Mesendoderm (in vitro differentiated cells): ENCODE measurements at regions not wholly inside any gene's neighbourhood (a gene's known extent, or its start where the extent isn't known, plus 50 kb on each side); places are given as distances from the start of the nearest gene placed in this dataset.
A peak's percentile ranks its signal among the peaks of the same experiment; 100 is the strongest.

ENCODE experiments used
- DNase-seq: peaks from one replicate; pipeline ENCODE4 v3.0.0; 2013
- H2AK5ac ChIP-seq: 2 replicates; pipeline ENCODE4 v1.6.1; 2013; ENCODE audit warnings: low read length, inconsistent platforms
- H2BK120ac ChIP-seq: 2 replicates; pipeline ENCODE4 v1.6.1; 2013; ENCODE audit warnings: low read depth, mild to moderate bottlenecking, low read length, moderate library complexity, mixed read lengths
- H2BK15ac ChIP-seq: replicated peaks from 2 replicates; pipeline ENCODE4 v1.6.1; 2013; ENCODE audit warnings: low read depth, mild to moderate bottlenecking, moderate library complexity
- H2BK5ac ChIP-seq: 2 replicates; pipeline ENCODE4 v1.6.1; 2013; ENCODE audit warnings: low read length, inconsistent platforms
- H3K18ac ChIP-seq: 2 replicates; pipeline ENCODE4 v1.6.1; 2013; ENCODE audit warnings: mild to moderate bottlenecking, low read length, mixed read lengths
- H3K23ac ChIP-seq: one replicate; pipeline ENCODE4 v1.6.1; 2013; ENCODE audit warnings: low read length
- H3K27ac ChIP-seq: 2 replicates; pipeline ENCODE4 v1.5.1; 2013; ENCODE audit warnings: low read depth, mild to moderate bottlenecking, inconsistent platforms, low read length, moderate library complexity
- H3K27me3 ChIP-seq: 2 replicates; pipeline ENCODE4 v1.6.1; 2013; ENCODE audit warnings: low read length, control low read depth, mild to moderate bottlenecking, inconsistent platforms; ENCODE audit not compliant: insufficient read depth, poor library complexity
- H3K36me3 ChIP-seq: 2 replicates; pipeline ENCODE4 v1.6.1; 2013; ENCODE audit warnings: low read length, inconsistent platforms; ENCODE audit not compliant: control insufficient read depth, insufficient read depth
- H3K4ac ChIP-seq: one replicate; pipeline ENCODE4 v1.6.1; 2013; ENCODE audit warnings: low read depth, mild to moderate bottlenecking, low read length, moderate library complexity
- H3K4me1 ChIP-seq: 2 replicates; pipeline ENCODE4 v1.6.1; 2013; ENCODE audit warnings: low read depth, low read length, inconsistent platforms; ENCODE audit not compliant: control insufficient read depth
- H3K4me2 ChIP-seq: 2 replicates; pipeline ENCODE4 v1.6.1; 2013; ENCODE audit warnings: low read length
- H3K4me3 ChIP-seq: 2 replicates; pipeline ENCODE4 v1.5.1; 2013; ENCODE audit warnings: mild to moderate bottlenecking, low read length
- H3K56ac ChIP-seq: one replicate; pipeline ENCODE4 v1.6.1; 2013; ENCODE audit warnings: low read length
- H3K79me1 ChIP-seq: 2 replicates; pipeline ENCODE4 v1.6.1; 2013; ENCODE audit warnings: low read length, inconsistent platforms
- H3K79me2 ChIP-seq: 2 replicates; pipeline ENCODE4 v1.6.1; 2013; ENCODE audit warnings: mild to moderate bottlenecking, low read length; ENCODE audit not compliant: control insufficient read depth, insufficient read depth
- H3K9ac ChIP-seq: 2 replicates; pipeline ENCODE4 v1.6.1; 2013; ENCODE audit warnings: low read length, inconsistent platforms
- H4K5ac ChIP-seq: one replicate; pipeline ENCODE4 v1.6.1; 2013; ENCODE audit warnings: low read length
- H4K8ac ChIP-seq: one replicate; pipeline ENCODE4 v1.6.1; 2013; ENCODE audit warnings: low read depth, mild to moderate bottlenecking, control low read depth, low read length, moderate library complexity
- WGBS: extraction: QIAGEN DNeasy Blood & Tissue Kit; methylation state at CpG from one replicate; pipeline ENCODE4 v1.1.7; 2013; ENCODE audit warnings: low lambda C conversion rate, missing lambda C conversion rate; ENCODE audit not compliant: insufficient coverage; ENCODE audit errors: extremely low coverage; 5-methylcytosine and 5-hydroxymethylcytosine counted together

DNA sequence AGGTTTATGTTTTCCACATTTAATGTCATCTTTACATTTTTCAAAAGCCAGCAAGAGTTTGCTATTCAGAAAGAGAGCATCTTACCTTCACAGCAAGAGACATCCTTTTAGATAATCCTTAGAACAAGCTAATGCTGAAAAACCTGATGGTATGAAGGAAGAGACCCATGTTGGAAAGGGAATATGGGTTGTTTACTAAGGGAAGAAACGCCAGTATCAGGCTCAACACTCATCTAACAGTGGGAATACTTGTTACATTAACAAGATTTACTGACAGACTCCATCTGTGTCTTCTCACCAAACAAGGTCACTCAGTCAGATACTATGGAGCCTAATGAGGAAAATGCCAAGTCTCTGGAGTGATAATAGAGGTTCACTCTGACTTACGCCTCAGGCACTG is 1474.1 kb upstream of the SLC39A10 start:
- Histone ChIP-seq H3K4me2 (no peak overlapping the region), H2AK5ac (no peak overlapping the region), H3K79me1 (no peaks in the 10 kb centered on the region), H3K27me3 (no peaks in the 10 kb centered on the region), H3K56ac (no peak overlapping the region), H3K36me3 (no peaks in the 10 kb centered on the region), H2BK15ac (no peak overlapping the region), H3K4me3 (no peak overlapping the region), H3K9ac (no peak overlapping the region), H3K4me1 (no peaks in the 10 kb centered on the region), H4K5ac (no peak overlapping the region), H3K23ac (no peak overlapping the region), H2BK120ac (no peak overlapping the region), H2BK5ac (no peak overlapping the region), H3K4ac (no peak overlapping the region), H3K79me2 (no peaks in the 10 kb centered on the region), H3K27ac (no peak overlapping the region), H4K8ac (no peak overlapping the region), H3K18ac (no peak overlapping the region)
- DNase-seq, result peak; percentile 2
- no CpG with 5 or more reads among the region's 2 CpGs for WGBS

DNA sequence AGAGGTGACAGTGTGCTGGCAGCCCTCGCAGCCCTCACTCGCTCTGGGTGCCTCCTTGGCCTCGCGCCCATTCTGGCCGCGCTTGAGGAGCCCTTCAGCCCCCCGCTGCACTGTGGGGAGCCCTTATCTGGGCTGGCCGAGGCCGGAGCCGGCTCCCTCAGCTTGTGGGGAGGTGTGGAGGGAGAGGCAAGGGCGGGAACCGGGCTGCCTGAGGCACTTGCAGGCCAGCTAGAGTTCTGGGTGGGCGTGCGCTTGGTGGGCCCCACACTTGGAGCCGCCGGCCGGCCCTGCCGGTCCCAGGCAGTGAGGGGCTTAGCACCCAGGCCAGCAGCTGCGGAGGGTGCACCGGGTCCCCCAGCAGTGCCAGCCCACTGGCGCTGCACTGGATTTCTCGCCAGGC is 1480.9 kb upstream of the SLC39A10 start:
- WGBS, result no CpG with 5 or more reads among the region's 22 CpGs

DNA sequence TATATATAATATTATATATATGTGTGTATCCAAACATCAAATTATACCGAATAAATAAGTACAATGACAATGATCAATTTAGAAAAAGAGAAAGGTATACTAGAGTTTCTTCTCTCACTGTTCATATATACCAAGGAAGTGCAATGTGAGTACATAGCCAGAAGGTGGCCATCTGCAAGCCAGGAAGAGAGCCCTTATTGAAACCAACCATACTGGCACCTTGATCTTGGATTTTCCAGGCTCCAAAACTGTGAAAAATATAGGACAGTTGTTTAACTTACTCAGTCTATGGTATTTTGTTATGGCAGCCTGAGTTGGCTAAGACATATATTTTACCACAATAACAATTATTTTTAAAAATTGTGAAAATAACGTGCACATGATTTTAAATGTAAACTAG is 1490.2 kb upstream of the SLC39A10 start:
- Histone ChIP-seq H3K79me1 (no peaks in the 10 kb centered on the region), H3K4me1 (no peaks in the 10 kb centered on the region), H3K18ac (no peak overlapping the region), H2BK120ac (no peak overlapping the region), H3K56ac (no peak overlapping the region), H3K27me3 (no peaks in the 10 kb centered on the region), H3K23ac (no peak overlapping the region), H4K8ac (no peak overlapping the region), H2BK15ac (no peak overlapping the region), H3K4me3 (no peak overlapping the region), H2BK5ac (no peak overlapping the region), H4K5ac (no peak overlapping the region), H3K36me3 (no peaks in the 10 kb centered on the region), H3K9ac (no peak overlapping the region), H3K4me2 (no peak overlapping the region), H3K79me2 (no peaks in the 10 kb centered on the region), H3K4ac (no peak overlapping the region), H3K27ac (no peak overlapping the region), H2AK5ac (no peak overlapping the region)
- peak; percentile 48 for DNase-seq
- WGBS, result no CpG with 5 or more reads among the region's 2 CpGs

More for the DNA sequence above, 1480.9 kb upstream of the SLC39A10 start:
- no peak overlapping the region for H3K18ac ChIP-seq
- H3K23ac ChIP-seq, result no peak overlapping the region
- DNase-seq, result no peak
- H3K27me3 ChIP-seq, result no peaks in the 10 kb centered on the region
- no peak overlapping the region for H2BK5ac ChIP-seq
- H3K9ac ChIP-seq, result no peak overlapping the region
- H2BK15ac ChIP-seq, result no peak overlapping the region
- H3K4me1 ChIP-seq, result no peaks in the 10 kb centered on the region
- H2AK5ac ChIP-seq, result no peak overlapping the region
- H2BK120ac ChIP-seq, result no peak overlapping the region
- no peak overlapping the region for H4K8ac ChIP-seq
- H3K36me3 ChIP-seq, result no peaks in the 10 kb centered on the region
- H3K4me2 ChIP-seq, result no peak overlapping the region
- no peaks in the 10 kb centered on the region for H3K79me2 ChIP-seq
- no peak overlapping the region for H4K5ac ChIP-seq
- H3K4me3 ChIP-seq, result no peak overlapping the region
- no peak overlapping the region for H3K4ac ChIP-seq
- no peaks in the 10 kb centered on the region for H3K79me1 ChIP-seq
- no peak overlapping the region for H3K27ac ChIP-seq
- H3K56ac ChIP-seq, result no peak overlapping the region

DNA sequence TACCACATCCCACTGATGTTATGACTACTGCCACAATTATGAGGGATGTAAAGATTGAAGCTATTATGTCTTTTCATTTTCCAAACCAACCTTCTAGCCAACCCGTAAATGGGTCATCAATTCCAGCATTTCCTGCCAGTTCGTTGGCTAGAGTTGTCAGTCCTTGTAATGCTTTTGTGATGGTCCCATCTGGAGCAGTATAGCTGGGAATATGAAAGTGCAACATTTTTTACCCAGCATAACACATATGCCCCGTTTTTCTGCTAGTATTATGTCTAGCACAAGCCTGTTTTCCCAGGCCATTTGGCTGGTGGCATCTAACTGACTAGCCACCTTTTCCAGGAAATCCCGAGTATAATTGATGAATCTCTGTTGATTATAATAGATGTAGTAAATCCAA is 1501.6 kb upstream of the SLC39A10 start:
- H3K79me2 ChIP-seq, result no peaks in the 10 kb centered on the region
- no peaks in the 10 kb centered on the region for H3K79me1 ChIP-seq
- no peaks in the 10 kb centered on the region for H3K36me3 ChIP-seq
- no peak overlapping the region for H3K27ac ChIP-seq
- no peak overlapping the region for H2AK5ac ChIP-seq
- H3K4me3 ChIP-seq, result no peak overlapping the region
- no peak overlapping the region for H3K4ac ChIP-seq
- H2BK5ac ChIP-seq, result no peak overlapping the region
- no peak overlapping the region for H3K23ac ChIP-seq
- no peak overlapping the region for H3K4me2 ChIP-seq
- H3K4me1 ChIP-seq, result no peaks in the 10 kb centered on the region
- H3K9ac ChIP-seq, result no peak overlapping the region
- H4K5ac ChIP-seq, result no peak overlapping the region
- H2BK15ac ChIP-seq, result no peak overlapping the region
- DNase-seq, result no peak
- no CpG with 5 or more reads among the region's 4 CpGs for WGBS
- H3K18ac ChIP-seq, result no peak overlapping the region
- no peaks in the 10 kb centered on the region for H3K27me3 ChIP-seq
- H2BK120ac ChIP-seq, result no peak overlapping the region
- no peak overlapping the region for H4K8ac ChIP-seq
- H3K56ac ChIP-seq, result no peak overlapping the region

DNA sequence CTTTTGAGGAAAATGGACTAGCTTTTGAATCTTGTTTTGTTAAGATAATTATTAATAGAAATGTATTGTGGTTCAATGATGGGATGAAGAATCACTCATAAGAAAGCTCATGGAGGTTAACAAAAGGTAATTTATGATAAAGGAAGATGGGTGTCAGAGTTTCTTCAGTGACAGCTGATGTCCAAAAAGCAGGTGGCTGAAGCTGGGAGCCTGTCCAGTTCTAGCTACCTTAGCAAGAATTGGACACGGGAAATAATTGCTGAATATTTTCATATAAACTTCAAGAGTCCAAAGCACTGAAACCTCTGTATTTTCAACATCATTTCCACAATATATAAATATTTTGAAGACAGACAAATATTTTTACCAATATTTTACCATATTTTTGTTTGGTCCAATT is 1505.8 kb upstream of the SLC39A10 start:
- no peaks in the 10 kb centered on the region for H3K4me1 ChIP-seq
- no peaks in the 10 kb centered on the region for H3K27me3 ChIP-seq
- no peak overlapping the region for H2BK5ac ChIP-seq
- H3K23ac ChIP-seq, result no peak overlapping the region
- no peak overlapping the region for H3K4me3 ChIP-seq
- H3K79me2 ChIP-seq, result no peaks in the 10 kb centered on the region
- no peak overlapping the region for H3K9ac ChIP-seq
- H4K8ac ChIP-seq, result no peak overlapping the region
- no peak overlapping the region for H3K4ac ChIP-seq
- no peak for DNase-seq
- no peak overlapping the region for H3K56ac ChIP-seq
- WGBS, result no CpG with 5 or more reads among the region's 1 CpG
- H2AK5ac ChIP-seq, result no peak overlapping the region
- H3K4me2 ChIP-seq, result no peak overlapping the region
- no peaks in the 10 kb centered on the region for H3K36me3 ChIP-seq
- no peak overlapping the region for H2BK120ac ChIP-seq
- no peak overlapping the region for H2BK15ac ChIP-seq
- no peaks in the 10 kb centered on the region for H3K79me1 ChIP-seq
- no peak overlapping the region for H3K18ac ChIP-seq
- no peak overlapping the region for H3K27ac ChIP-seq
- H4K5ac ChIP-seq, result no peak overlapping the region

DNA sequence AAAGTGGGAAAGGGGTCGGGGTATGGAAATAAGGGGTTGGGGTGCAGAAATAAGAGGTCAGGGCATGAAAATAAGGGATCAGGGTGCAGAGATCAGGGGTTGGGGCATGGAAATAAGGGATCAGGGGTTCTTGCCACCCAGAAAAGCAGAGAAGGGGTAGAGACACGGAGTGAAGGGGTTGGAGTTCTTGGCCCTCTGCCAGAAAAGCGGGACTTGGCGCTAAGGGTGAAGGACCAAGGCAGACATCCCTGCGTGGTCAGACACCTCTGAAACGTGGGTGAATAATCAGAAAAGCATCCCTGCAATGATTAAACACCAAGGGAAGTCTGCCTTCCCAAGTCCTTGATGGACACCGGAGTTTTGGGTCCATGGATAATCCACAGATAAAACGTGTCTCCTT is 1521.6 kb upstream of the SLC39A10 start:
- WGBS, result no CpG with 5 or more reads among the region's 8 CpGs

More for the DNA sequence above, 1521.6 kb upstream of the SLC39A10 start:
- no peak overlapping the region for H2BK120ac ChIP-seq
- no peak overlapping the region for H3K23ac ChIP-seq
- peak overlapping the region; percentile 10 for H3K4ac ChIP-seq
- H3K4me1 ChIP-seq, result no peaks in the 10 kb centered on the region
- no peaks in the 10 kb centered on the region for H3K79me1 ChIP-seq
- H2BK5ac ChIP-seq, result no peak overlapping the region
- H3K18ac ChIP-seq, result no peak overlapping the region
- no peak for DNase-seq
- no peak overlapping the region for H2BK15ac ChIP-seq
- no peak overlapping the region for H3K27ac ChIP-seq
- no peak overlapping the region for H3K4me3 ChIP-seq
- H4K5ac ChIP-seq, result no peak overlapping the region
- no peak overlapping the region for H3K9ac ChIP-seq
- no peak overlapping the region for H3K56ac ChIP-seq
- H3K79me2 ChIP-seq, result no peaks in the 10 kb centered on the region
- no peaks in the 10 kb centered on the region for H3K27me3 ChIP-seq
- H3K4me2 ChIP-seq, result no peak overlapping the region
- H2AK5ac ChIP-seq, result no peak overlapping the region
- H4K8ac ChIP-seq, result no peak overlapping the region
- H3K36me3 ChIP-seq, result no peaks in the 10 kb centered on the region
